ENCODE measurements at regions not wholly inside any gene's neighbourhood (a gene's known extent, or its start where the extent isn't known, plus 50 kb on each side); places are given as distances from the start of the nearest gene placed in this dataset.

DNA sequence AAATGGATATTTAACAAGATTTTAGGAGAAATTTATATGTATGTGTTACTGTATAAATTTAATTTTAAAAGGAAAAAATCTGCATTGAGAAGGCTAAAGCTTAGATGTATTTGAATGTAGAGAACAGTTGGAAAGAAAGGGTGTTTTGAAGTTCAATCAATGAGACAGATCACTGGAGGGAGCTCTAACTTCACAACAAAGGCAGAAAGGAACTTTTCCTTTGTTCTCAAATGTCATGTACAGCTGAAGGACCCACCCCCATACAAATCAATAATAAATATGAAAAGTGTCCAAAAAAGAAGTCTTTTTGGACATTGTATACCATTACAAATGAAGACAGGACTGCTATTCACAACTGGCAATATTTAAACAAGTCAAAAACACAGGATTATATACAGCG lies 403.4 kb downstream of the DNAJB9 start:
- no peak overlapping the region for H3K27ac ChIP-seq
- peak; percentile 76 for TF ChIP-seq CTCF (conservative IDR thresholded peaks at IDR 0.05)

- no peak overlapping the region for H3K27ac ChIP-seq
- TF ChIP-seq CTCF (conservative IDR thresholded peaks at IDR 0.05), result no peak
Measured at GRCh38 chr7:108974641-108975040, 405.0 kb downstream of the DNAJB9 start.

DNA sequence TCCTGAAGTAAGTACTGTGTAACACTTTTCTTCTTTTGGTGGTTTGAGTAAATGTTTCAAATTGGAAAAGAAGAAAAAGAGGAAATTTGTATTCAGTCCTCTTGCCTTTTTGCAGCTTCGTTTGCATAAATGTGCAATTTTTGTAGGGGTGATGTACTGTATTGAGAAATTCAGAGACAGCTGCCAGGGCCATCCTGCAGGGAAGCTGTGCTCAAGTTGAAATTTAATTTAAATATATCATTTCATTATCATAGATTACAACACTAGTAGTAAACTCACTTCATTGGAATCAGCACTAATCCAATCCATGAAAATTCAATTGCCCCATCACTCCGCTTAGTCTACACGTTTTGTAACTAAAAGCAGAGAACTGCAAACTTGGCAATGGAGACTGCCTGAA lies 415.4 kb downstream of the DNAJB9 start:
- no peak for TF ChIP-seq CTCF (conservative IDR thresholded peaks at IDR 0.05)
- H3K27ac ChIP-seq, result no peak overlapping the region

DNA sequence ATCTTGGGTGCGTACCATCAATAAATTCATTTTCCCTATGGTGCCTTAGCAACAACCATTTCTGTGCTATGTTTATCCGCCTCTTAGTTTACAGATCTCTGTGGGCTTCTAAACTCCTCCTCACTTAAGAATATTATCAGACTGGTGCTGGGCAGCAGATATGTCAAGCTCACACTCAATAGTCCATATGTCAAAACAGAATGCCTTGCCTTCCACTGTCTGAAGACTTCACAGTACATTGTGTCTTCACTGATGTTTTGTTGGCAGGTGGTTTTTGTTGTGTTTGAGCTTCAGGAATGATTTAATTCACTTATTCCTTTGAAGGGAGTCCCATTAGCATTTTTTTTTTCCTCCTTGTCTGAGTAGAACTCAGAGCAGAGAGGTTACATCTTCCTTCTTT lies 419.6 kb downstream of the DNAJB9 start:
- no peak for TF ChIP-seq CTCF (conservative IDR thresholded peaks at IDR 0.05)
- H3K27ac ChIP-seq, result no peak overlapping the region

DNA sequence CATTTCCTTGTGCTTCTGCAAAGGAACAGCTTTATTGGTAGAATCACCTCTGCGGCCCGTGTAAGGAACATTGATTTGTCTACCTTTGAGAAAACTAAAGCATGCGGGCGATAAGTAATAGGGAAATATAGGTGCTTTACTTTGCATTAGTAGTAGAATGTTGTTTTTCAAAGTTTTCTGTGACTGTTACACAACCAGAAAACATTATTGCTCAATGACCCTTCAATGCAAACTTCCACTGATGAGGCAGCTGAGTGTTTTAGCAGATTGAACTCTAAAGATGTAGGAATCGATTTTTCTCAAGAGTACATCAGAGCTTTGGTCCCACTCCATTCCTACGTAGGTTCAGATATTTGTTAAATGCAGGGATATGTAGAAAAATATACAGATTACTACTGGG lies 427.8 kb downstream of the DNAJB9 start:
- peak overlapping the region; percentile 75 for H3K27ac ChIP-seq
- no peak for TF ChIP-seq CTCF (conservative IDR thresholded peaks at IDR 0.05)

- TF ChIP-seq CTCF (conservative IDR thresholded peaks at IDR 0.05), result no peak
- H3K27ac ChIP-seq, result no peak overlapping the region
Measured at GRCh38 chr7:109003742-109004141, 434.1 kb downstream of the DNAJB9 start.

DNA sequence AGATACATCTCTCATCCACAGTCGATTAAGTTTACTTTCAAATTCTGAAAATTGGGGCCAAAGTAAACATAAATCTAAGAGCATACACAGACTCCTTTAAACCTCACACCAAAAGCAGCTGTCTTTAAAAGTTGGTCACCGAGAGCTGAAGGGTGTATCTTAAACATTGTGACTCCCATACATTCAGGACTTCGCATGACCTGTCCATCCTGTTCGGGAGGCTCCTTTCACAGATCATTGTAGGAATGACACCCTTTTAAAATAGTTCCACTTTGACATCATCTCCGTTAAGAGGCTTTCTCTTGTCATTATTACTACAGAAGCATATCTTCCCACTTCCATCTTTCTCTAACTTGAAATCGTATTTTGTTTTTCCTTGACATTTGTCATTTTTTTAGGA lies 440.0 kb downstream of the DNAJB9 start:
- TF ChIP-seq CTCF (conservative IDR thresholded peaks at IDR 0.05), result no peak
- no peak overlapping the region for H3K27ac ChIP-seq

- no peak for TF ChIP-seq CTCF (conservative IDR thresholded peaks at IDR 0.05)
- no peak overlapping the region for H3K27ac ChIP-seq
Measured at GRCh38 chr7:109020251-109020650, 450.6 kb downstream of the DNAJB9 start.

Data from VCaP (cell line).